Liver (tissue), 8 donors: ENCODE measurements at regions not wholly inside any gene's neighbourhood (a gene's known extent, or its start where the extent isn't known, plus 50 kb on each side); places are given as distances from the start of the nearest gene placed in this dataset.

ENCODE experiments used
- DNase-seq: peaks from one replicate; pipeline ENCODE4 v3.0.0-alpha.2; 2017; ENCODE audit warnings: low spot score
- H3K27ac ChIP-seq, 2 donors: one replicate each; pipeline ENCODE4 v1.7.0; 2013; ENCODE audit warnings: inconsistent platforms in 2 of 2, low read length in 2 of 2, control low read depth in 1 of 2, low read depth in 1 of 2, mild to moderate bottlenecking in 1 of 2
- H3K27me3 ChIP-seq, 4 donors: one replicate each; pipeline versions ENCODE4 v1.6.1 to v1.7.0; 2013; ENCODE audit warnings: low read length in 3 of 4, inconsistent platforms in 1 of 4, mild to moderate bottlenecking in 1 of 4, moderate library complexity in 1 of 4; ENCODE audit not compliant: control insufficient read depth in 4 of 4, insufficient read depth in 4 of 4
- H3K36me3 ChIP-seq, 4 donors: one replicate each; pipeline versions ENCODE4 v1.6.1 to v1.7.0; 2013; ENCODE audit warnings: low read length in 3 of 4, mild to moderate bottlenecking in 3 of 4, low read depth in 1 of 4, moderate library complexity in 1 of 4; ENCODE audit not compliant: control insufficient read depth in 4 of 4, insufficient read depth in 3 of 4
- H3K4me1 ChIP-seq, 4 donors: one replicate each; pipeline versions ENCODE4 v1.6.1 to v1.7.0; 2013; ENCODE audit warnings: low read length in 3 of 4, mild to moderate bottlenecking in 3 of 4, moderate library complexity in 1 of 4; ENCODE audit not compliant: control insufficient read depth in 4 of 4, insufficient read depth in 4 of 4
- H3K4me3 ChIP-seq, 3 donors: one replicate each; pipeline versions ENCODE4 v1.6.1 to v1.7.0; 2013; ENCODE audit warnings: low read length in 3 of 3, control low read depth in 1 of 3, low read depth in 1 of 3, mild to moderate bottlenecking in 1 of 3
- H3K9ac ChIP-seq, 2 donors: one replicate each; pipeline ENCODE4 v1.7.0; 2013; ENCODE audit warnings: low read length in 2 of 2, mild to moderate bottlenecking in 2 of 2, moderate library complexity in 2 of 2, control low read depth in 1 of 2, low read depth in 1 of 2
- H3K9me3 ChIP-seq, 4 donors: one replicate each; pipeline versions ENCODE4 v1.6.1 to v1.7.0; 2013; ENCODE audit warnings: low read length in 3 of 4; ENCODE audit not compliant: control insufficient read depth in 4 of 4
- CTCF ChIP-seq: fragments of 150-350 bp; IDR thresholded peaks from 2 replicates; pipeline ENCODE4 v1.5.1; 2017; ENCODE audit warnings: improper control_type of control experiment, low read depth, low read length; ENCODE audit not compliant: missing input control
- EGR1 ChIP-seq, 2 donors: IDR thresholded peaks; 2 replicates each; pipeline ENCODE4 v1.6.1; 2016 to 2018; ENCODE audit warnings: antibody characterized with exemption in 2 of 2, low read depth in 2 of 2
- FOXA1 ChIP-seq: IDR thresholded peaks from 2 replicates; pipeline ENCODE4 v1.6.1; 2016; ENCODE audit warnings: antibody characterized with exemption
- FOXA2 ChIP-seq: IDR thresholded peaks from 2 replicates; pipeline ENCODE4 v1.6.1; 2016; ENCODE audit warnings: antibody characterized with exemption
- GABPA ChIP-seq, 2 donors: IDR thresholded peaks in 1 of 2; conservative IDR thresholded peaks in 1 of 2; 2 replicates each; pipeline ENCODE4 v1.6.1; 2016; ENCODE audit warnings: antibody characterized with exemption in 2 of 2, mild to moderate bottlenecking in 1 of 2, moderate library complexity in 1 of 2
- HNF4A ChIP-seq, 2 donors: conservative IDR thresholded peaks; 2 replicates each; pipeline ENCODE4 v1.6.1; 2016; ENCODE audit warnings: antibody characterized with exemption in 2 of 2, mild to moderate bottlenecking in 2 of 2
- HNF4G ChIP-seq: IDR thresholded peaks from 2 replicates; pipeline ENCODE4 v1.6.1; 2016; ENCODE audit warnings: antibody characterized with exemption
- MAX ChIP-seq: IDR thresholded peaks from 2 replicates; pipeline ENCODE4 v1.6.1; 2016; ENCODE audit warnings: antibody characterized with exemption
- RAD21 ChIP-seq, 2 donors: IDR thresholded peaks; 2 replicates each; pipeline ENCODE4 v1.6.1; 2016; ENCODE audit warnings: antibody characterized with exemption in 2 of 2, mild to moderate bottlenecking in 2 of 2
- RXRA ChIP-seq, 2 donors: IDR thresholded peaks; 2 replicates each; pipeline ENCODE4 v1.6.1; 2017 to 2018; ENCODE audit warnings: antibody characterized with exemption in 2 of 2, mild to moderate bottlenecking in 1 of 2
- SP1 ChIP-seq: IDR thresholded peaks from 2 replicates; pipeline ENCODE4 v1.6.1; 2018; ENCODE audit warnings: antibody characterized with exemption, mild to moderate bottlenecking
- TAF1 ChIP-seq: conservative IDR thresholded peaks from 2 replicates; pipeline ENCODE4 v1.6.1; 2016; ENCODE audit warnings: antibody characterized with exemption, mild to moderate bottlenecking
- YY1 ChIP-seq: IDR thresholded peaks from 2 replicates; pipeline ENCODE4 v1.6.1; 2016; ENCODE audit warnings: antibody characterized with exemption, mild to moderate bottlenecking
- WGBS: extraction: QIAGEN DNeasy Blood & Tissue Kit; methylation state at CpG from one replicate; pipeline ENCODE4 v1.1.7; 2013; 5-methylcytosine and 5-hydroxymethylcytosine counted together
- TF ChIP-seq, protein P1 (sequence below): IDR thresholded peaks from 2 replicates; pipeline ENCODE4 v1.6.1; 2016; ENCODE audit warnings: antibody characterized with exemption, mild to moderate bottlenecking
- TF ChIP-seq, protein P2 (sequence below): IDR thresholded peaks from 2 replicates; pipeline ENCODE4 v1.6.1; 2016; ENCODE audit warnings: antibody characterized with exemption
- donor health status: healthy.
- donor health status: healthy.
- donor health status: healthy.
- donor health status: healthy.
- donor health status: healthy.

- WGBS = 79% methylated on average over 2 of the region's 2 CpGs
- Histone ChIP-seq H3K27me3 (no peaks in the 10 kb centered on the region), H3K9ac (no peak overlapping the region), H3K9me3 (no peaks in the 10 kb centered on the region), H3K4me3 (no peak overlapping the region), H3K4me1 (peaks cover 0 to 3% (median 0%) of the 10 kb centered on the region in 4 donors), H3K27ac (no peak overlapping the region), H3K36me3 (no peaks in the 10 kb centered on the region)
- TF ChIP-seq EGR1 (IDR thresholded peaks at IDR 0.05; ENCODE audit: low read depth in 2 of 2) (no peak), TAF1 (no peak), HNF4G (no peak), GABPA (IDR thresholded peaks at IDR 0.05 in 1 of 2, conservative IDR thresholded peaks at IDR 0.05 in 1 of 2) (no peak), YY1 (no peak), MAX (no peak), FOXA2 (no peak), FOXA1 (no peak), SP1 (no peak), CTCF (no peak), RXRA (IDR thresholded peaks at IDR 0.05) (no peak), HNF4A (conservative IDR thresholded peaks at IDR 0.05) (no peak)
- TF ChIP-seq, protein P1, sequence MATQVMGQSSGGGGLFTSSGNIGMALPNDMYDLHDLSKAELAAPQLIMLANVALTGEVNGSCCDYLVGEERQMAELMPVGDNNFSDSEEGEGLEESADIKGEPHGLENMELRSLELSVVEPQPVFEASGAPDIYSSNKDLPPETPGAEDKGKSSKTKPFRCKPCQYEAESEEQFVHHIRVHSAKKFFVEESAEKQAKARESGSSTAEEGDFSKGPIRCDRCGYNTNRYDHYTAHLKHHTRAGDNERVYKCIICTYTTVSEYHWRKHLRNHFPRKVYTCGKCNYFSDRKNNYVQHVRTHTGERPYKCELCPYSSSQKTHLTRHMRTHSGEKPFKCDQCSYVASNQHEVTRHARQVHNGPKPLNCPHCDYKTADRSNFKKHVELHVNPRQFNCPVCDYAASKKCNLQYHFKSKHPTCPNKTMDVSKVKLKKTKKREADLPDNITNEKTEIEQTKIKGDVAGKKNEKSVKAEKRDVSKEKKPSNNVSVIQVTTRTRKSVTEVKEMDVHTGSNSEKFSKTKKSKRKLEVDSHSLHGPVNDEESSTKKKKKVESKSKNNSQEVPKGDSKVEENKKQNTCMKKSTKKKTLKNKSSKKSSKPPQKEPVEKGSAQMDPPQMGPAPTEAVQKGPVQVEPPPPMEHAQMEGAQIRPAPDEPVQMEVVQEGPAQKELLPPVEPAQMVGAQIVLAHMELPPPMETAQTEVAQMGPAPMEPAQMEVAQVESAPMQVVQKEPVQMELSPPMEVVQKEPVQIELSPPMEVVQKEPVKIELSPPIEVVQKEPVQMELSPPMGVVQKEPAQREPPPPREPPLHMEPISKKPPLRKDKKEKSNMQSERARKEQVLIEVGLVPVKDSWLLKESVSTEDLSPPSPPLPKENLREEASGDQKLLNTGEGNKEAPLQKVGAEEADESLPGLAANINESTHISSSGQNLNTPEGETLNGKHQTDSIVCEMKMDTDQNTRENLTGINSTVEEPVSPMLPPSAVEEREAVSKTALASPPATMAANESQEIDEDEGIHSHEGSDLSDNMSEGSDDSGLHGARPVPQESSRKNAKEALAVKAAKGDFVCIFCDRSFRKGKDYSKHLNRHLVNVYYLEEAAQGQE = no peak
- TF ChIP-seq, protein P2, sequence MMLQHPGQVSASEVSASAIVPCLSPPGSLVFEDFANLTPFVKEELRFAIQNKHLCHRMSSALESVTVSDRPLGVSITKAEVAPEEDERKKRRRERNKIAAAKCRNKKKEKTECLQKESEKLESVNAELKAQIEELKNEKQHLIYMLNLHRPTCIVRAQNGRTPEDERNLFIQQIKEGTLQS = no peak
- no peak for DNase-seq
Measured at GRCh38 chr9:104025104-104025503, 69.0 kb upstream of the SMC2 start.

DNA sequence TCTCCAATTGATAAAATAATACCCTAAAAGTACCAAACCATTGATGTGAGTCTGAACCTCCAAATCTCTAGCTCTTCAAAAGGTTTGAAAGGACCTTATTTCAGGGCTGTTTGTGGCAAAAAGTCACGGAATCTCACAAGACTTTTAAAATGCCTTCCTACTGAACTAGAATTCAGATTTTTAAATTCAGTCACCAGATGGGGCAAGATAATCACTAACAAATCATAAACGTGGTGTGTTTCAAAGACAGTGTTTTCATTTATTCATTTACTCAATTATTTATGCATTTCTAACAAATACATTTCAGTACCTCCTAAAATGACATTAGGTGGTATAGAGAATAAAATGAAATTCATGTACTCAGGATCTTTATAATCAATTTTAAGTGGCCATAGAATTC is 68.2 kb upstream of the SMC2 start:
- Histone ChIP-seq H3K36me3 (no peaks in the 10 kb centered on the region), H3K27me3 (no peaks in the 10 kb centered on the region), H3K4me3 (no peak overlapping the region), H3K9ac (no peak overlapping the region), H3K27ac (no peak overlapping the region), H3K4me1 (peaks cover 0 to 3% (median 0%) of the 10 kb centered on the region in 4 donors), H3K9me3 (no peaks in the 10 kb centered on the region)
- TF ChIP-seq RAD21 (IDR thresholded peaks at IDR 0.05) = peak; percentile 24 to 52
- no peak for TF ChIP-seq GABPA (IDR thresholded peaks at IDR 0.05 in 1 of 2, conservative IDR thresholded peaks at IDR 0.05 in 1 of 2)
- 44% methylated on average over 2 of the region's 2 CpGs for WGBS
- no peak for DNase-seq
